ENCODE measurements at regions not wholly inside any gene's neighbourhood (a gene's known extent, or its start where the extent isn't known, plus 50 kb on each side); places are given as distances from the start of the nearest gene placed in this dataset.

DNA sequence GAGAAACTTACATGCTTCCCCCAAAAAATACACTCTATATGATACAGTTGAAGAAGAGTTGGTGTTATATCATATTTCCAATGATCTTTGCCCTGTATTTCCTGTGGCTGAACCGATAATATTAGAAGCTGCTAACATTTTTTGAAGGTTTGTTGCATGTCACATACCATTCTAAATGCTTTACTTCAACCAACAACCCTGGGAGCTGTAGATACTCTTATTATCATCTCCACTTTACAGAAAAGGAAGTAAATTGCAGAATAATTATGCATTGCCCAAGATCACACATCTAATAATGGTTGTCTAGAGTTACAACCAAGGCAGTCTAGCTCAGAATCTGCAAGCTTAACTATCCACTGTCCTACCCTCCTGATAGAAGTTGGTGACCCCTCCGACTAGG is 182.8 kb downstream of the NUAK1 start:
- H3K4me3 ChIP-seq (ENCODE audit: low read depth, low read length): no peak overlapping the region
- TF ChIP-seq, protein P1, sequence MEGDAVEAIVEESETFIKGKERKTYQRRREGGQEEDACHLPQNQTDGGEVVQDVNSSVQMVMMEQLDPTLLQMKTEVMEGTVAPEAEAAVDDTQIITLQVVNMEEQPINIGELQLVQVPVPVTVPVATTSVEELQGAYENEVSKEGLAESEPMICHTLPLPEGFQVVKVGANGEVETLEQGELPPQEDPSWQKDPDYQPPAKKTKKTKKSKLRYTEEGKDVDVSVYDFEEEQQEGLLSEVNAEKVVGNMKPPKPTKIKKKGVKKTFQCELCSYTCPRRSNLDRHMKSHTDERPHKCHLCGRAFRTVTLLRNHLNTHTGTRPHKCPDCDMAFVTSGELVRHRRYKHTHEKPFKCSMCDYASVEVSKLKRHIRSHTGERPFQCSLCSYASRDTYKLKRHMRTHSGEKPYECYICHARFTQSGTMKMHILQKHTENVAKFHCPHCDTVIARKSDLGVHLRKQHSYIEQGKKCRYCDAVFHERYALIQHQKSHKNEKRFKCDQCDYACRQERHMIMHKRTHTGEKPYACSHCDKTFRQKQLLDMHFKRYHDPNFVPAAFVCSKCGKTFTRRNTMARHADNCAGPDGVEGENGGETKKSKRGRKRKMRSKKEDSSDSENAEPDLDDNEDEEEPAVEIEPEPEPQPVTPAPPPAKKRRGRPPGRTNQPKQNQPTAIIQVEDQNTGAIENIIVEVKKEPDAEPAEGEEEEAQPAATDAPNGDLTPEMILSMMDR (IDR thresholded peaks at IDR 0.05; ENCODE audit: borderline replicate concordance, insufficient read depth, low read depth, low read length): no peak

DNA sequence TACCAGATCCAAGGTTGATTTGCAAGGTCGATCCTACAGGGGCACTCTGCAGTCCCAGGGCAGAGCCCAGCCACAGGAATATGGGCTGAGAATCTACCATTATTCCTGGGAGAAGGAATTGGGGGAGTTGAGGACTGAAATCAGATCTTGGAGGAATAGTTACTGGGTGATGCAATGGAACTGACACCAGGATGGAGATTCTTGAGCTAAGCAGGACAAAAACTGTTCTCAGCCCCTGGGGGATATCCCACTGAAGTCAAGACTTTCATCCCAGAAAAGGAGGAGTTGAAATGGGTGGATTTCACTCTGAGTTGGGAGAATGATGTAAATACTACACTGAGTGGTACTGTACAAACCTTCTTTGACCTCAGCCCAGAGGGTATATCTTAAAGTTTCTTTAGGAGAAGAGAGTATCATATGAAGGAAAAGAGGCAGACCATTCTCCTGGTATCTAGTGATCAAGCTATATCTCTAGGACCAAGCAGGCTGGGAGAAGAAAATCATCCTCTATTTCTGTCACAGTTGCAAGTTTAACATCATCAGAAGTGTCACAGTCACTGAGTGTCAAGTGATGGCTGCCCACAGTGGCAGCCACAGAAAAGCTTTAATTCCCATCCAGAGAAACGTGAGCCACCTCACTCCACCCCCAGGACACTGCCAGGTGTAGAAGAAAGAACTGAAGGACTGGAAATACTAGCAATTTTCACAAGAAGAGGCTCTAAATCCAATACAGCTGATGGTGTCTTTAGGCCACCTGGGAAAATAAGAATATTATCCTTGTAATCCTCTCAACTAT is 181.9 kb downstream of the NUAK1 start:
- TF ChIP-seq, protein P1 (IDR thresholded peaks at IDR 0.05; ENCODE audit: borderline replicate concordance, insufficient read depth, low read depth, low read length): no peak
- H3K4me3 ChIP-seq (ENCODE audit: low read depth, low read length): no peak overlapping the region

DNA sequence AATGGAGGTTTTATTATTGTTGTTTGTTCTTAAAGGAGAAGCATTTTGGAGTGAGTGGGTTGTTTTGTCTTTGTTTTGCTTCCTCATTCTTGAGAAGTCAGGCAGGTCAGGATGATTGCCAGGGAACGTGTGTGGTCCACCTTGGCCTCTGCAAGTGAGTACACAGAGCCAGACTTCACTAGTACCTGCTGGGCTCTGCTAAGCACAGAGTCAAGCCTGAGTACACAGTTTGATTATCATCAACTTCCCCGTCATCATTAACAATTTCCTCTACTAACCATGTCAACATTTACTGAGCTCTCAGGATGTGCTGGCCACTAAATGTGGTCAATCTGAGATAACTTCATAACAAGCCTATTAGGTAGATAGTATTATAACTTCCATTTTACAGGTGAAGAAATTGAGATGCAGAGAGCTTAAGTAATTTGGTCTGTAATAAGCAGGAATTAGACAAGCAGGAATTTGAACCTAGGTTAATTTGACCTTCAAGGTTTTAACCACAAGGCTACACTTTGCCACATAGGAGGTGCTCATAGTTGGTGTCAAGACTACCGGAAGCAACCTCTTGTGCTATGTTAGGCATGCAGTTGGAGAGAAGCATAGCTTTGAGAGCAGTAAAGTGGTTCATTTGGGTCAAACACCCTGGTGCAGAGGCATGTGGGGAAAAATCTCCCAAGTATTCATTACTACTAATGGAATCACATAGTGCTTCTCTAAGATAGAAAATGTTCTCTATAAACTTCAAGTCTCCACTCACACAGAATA is 178.3 kb downstream of the NUAK1 start:
- TF ChIP-seq, protein P1 (IDR thresholded peaks at IDR 0.05; ENCODE audit: borderline replicate concordance, insufficient read depth, low read depth, low read length): no peak
- H3K4me3 ChIP-seq (ENCODE audit: low read depth, low read length): no peak overlapping the region

DNA sequence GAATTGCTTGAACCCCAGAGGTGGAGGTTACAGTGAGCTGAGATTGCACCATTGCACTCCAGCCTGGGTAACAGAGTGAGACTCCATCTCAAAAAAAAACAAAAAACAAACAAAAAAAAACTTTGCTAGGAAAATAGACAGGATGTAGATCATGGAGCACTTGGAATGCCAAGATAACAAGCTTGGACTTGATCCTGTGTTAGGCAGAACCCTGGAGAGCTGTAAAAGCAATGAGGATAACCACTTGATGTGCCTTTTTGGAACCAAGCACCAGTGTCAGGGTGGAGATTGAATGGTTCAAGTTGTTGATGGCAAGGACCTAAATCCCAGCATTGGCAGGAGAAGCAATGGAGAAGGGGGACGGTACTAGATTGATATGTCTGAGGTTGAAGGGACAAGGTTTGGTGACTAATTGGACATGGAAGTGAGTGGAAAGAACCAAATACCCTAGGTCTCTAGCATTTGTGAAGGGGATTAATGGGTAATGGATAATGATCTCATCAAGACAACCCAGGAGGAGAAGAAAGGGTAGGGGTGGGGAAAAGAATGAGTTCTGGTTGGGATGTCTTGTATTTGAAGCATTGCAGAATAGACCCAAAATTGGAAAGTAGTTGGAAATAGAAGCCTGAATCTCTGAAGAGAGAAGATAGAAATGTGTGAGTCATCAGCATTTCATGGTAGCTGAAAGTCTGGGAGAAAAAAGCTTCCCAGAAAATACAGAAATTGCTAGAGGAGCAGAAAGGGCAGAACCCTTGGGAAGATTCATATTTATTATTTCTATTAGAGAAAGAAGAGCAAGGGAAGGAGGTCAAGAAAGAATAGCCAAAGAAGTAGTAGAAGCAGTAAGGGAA is 176.7 kb downstream of the NUAK1 start:
- TF ChIP-seq, protein P1 (IDR thresholded peaks at IDR 0.05; ENCODE audit: borderline replicate concordance, insufficient read depth, low read depth, low read length): no peak
- no peak overlapping the region for H3K4me3 ChIP-seq (ENCODE audit: low read depth, low read length)

DNA sequence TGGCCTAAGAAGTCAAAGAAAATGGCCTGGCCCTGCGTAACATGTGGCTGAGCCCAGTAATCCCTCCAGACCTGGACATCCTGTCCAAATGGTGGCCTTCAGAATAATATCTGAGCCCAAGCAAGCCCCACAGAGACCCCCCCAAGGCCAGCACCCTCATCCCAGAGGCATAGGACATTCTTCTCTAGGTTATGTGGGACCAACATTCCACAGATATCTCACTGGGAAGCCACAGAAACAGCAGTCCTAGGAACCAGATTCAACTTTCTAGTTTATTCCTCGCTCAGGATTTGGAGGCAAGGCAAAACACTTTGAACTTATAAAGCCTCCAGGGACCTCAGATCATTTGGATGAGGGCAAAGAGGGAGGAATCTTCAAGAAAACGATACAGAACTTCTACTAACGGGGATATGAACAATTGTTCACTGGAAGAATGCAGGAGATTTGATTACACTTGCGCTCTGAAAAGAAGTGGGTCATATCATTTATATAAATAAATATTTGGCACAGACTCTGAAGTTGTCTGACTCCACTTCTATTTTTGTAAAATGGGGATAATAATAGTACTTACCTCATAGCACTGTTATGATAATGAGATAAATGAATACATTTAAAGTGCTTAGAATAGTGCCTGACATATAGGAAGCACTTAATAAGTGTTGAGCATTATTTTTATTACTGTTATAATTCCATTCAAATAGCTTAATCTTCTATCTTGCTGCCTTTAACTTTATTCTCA is 171.5 kb downstream of the NUAK1 start:
- TF ChIP-seq, protein P1 (IDR thresholded peaks at IDR 0.05; ENCODE audit: borderline replicate concordance, insufficient read depth, low read depth, low read length): no peak

DNA sequence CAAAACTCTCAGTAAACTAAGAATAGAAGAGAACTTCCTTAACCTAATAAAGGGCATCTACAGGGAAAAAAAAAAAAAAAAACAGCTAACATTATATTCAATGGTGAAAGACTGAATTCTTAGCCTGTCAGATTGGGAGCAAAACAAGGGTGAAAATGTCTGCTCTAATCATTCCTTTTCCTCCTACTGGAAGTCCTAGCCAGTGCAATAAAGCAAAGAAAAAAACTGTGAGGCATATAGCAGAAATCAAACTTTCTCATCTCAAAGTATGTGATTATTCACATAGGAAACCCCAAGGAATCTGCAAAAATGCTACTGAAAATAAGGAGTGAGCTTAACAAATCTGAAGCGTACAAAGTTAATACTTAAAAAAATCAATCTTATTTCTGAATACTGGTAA is 170.7 kb downstream of the NUAK1 start:
- TF ChIP-seq, protein P1 (IDR thresholded peaks at IDR 0.05; ENCODE audit: borderline replicate concordance, insufficient read depth, low read depth, low read length): no peak

More for the DNA sequence above, 171.5 kb downstream of the NUAK1 start:
- H3K4me3 ChIP-seq (ENCODE audit: low read depth, low read length): no peak overlapping the region

More for the DNA sequence above, 170.7 kb downstream of the NUAK1 start:
- H3K4me3 ChIP-seq (ENCODE audit: low read depth, low read length): no peak overlapping the region
